ENCODE measurements at regions not wholly inside any gene's neighbourhood (a gene's known extent, or its start where the extent isn't known, plus 50 kb on each side); places are given as distances from the start of the nearest gene placed in this dataset.

- TF ChIP-seq, protein P1, sequence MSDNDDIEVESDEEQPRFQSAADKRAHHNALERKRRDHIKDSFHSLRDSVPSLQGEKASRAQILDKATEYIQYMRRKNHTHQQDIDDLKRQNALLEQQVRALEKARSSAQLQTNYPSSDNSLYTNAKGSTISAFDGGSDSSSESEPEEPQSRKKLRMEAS (IDR thresholded peaks at IDR 0.05; ENCODE audit: low read depth, low read length) = no peak
- DNase-seq (ENCODE audit: low read depth) = no peak
- H3K4me3 ChIP-seq (ENCODE audit: low read depth, low read length) = no peak overlapping the region
Observed at GRCh38 chr14:97527993-97528392, 730.8 kb downstream of the VRK1 start.

DNA sequence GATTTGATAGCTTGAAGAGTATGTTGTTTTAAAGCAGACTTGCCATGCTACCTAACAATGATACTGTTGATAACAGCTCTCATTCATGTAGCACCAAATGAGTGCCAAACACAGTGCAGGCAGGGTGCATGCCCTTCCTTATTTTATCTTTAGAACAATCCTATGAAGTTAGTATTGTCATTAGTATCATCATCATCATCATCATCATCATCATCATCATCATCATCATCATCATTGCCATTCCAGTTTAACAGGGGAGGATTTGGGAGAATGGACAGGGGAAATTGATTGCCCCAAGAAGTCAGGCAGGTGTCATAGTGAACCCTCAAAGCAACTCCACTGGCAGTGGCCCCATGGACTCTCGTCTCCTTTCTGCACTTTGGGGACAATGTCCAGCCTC, 734.9 kb downstream of the VRK1 start:
- H3K4me3 ChIP-seq (ENCODE audit: low read depth, low read length) = no peak overlapping the region
- no peak for DNase-seq (ENCODE audit: low read depth)
- TF ChIP-seq POLR2A (IDR thresholded peaks at IDR 0.05; ENCODE audit: extremely low read depth, insufficient read length) (no peak), CTCF (IDR thresholded peaks at IDR 0.05; ENCODE audit: low read depth, low read length) (no peak), MYC (IDR thresholded peaks at IDR 0.05; ENCODE audit: low read depth, low read length) (no peak)
- TF ChIP-seq, protein P1 (IDR thresholded peaks at IDR 0.05; ENCODE audit: low read depth, low read length) = no peak

- DNase-seq (ENCODE audit: low read depth) = no peak
- TF ChIP-seq, protein P1 (IDR thresholded peaks at IDR 0.05; ENCODE audit: low read depth, low read length) = no peak
- TF ChIP-seq CTCF (IDR thresholded peaks at IDR 0.05; ENCODE audit: low read depth, low read length) = no peak
- no peak overlapping the region for H3K4me3 ChIP-seq (ENCODE audit: low read depth, low read length)
Observed at GRCh38 chr14:97536421-97536820, 739.2 kb downstream of the VRK1 start.

DNA sequence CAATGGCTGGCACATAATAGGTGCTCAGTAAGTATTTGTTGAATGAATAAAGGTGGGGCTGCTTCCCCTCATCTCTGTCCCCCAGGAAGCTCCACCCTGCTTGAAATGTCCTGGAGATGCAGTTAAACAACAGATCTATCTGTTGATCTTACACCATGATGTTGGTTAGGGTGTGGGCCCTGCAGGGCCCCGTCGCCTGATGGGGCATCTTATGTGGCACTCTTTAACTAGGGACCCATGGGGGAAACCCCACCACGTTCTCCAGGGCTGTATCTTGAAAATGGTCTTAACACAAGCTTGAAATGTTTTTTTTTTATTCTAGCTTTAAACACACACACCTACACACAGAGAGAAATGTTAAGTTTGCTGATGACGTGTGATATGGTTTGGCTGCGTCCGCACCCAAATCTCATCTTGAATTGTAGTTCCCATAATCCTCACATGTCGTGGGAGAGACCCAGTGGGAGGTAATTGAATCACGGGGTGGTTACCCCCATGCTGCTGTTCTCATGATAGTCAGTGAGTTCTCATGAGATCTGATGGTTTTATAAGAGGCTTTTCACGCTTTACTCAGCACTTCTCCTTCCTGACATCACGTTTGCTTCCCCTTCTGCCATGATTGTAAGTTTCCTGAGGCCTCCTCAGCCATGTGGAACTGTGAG, 741.7 kb downstream of the VRK1 start:
- H3K4me3 ChIP-seq (ENCODE audit: low read depth, low read length) = no peak overlapping the region
- TF ChIP-seq, protein P1 (IDR thresholded peaks at IDR 0.05; ENCODE audit: low read depth, low read length) = no peak
- TF ChIP-seq POLR2A (IDR thresholded peaks at IDR 0.05; ENCODE audit: extremely low read depth, insufficient read length) (no peak), CTCF (IDR thresholded peaks at IDR 0.05; ENCODE audit: low read depth, low read length) (no peak), MYC (IDR thresholded peaks at IDR 0.05; ENCODE audit: low read depth, low read length) (no peak)
- DNase-seq (ENCODE audit: low read depth) = no peak

- no peak for DNase-seq (ENCODE audit: low read depth)
- no peak for TF ChIP-seq MYC (IDR thresholded peaks at IDR 0.05; ENCODE audit: low read depth, low read length)
- no peak for TF ChIP-seq POLR2A (IDR thresholded peaks at IDR 0.05; ENCODE audit: extremely low read depth, insufficient read length)
- no peak overlapping the region for H3K4me3 ChIP-seq (ENCODE audit: low read depth, low read length)
Observed at GRCh38 chr14:97539411-97539795, 742.2 kb downstream of the VRK1 start.

- TF ChIP-seq POLR2A (IDR thresholded peaks at IDR 0.05; ENCODE audit: extremely low read depth, insufficient read length) (no peak), CTCF (IDR thresholded peaks at IDR 0.05; ENCODE audit: low read depth, low read length) (no peak), MYC (IDR thresholded peaks at IDR 0.05; ENCODE audit: low read depth, low read length) (no peak)
- TF ChIP-seq, protein P1 (IDR thresholded peaks at IDR 0.05; ENCODE audit: low read depth, low read length) = no peak
- no peak for DNase-seq (ENCODE audit: low read depth)
- H3K4me3 ChIP-seq (ENCODE audit: low read depth, low read length) = no peak overlapping the region
Observed at GRCh38 chr14:97539884-97540283, 742.7 kb downstream of the VRK1 start.

GRCh38 chr14:97543221-97543620, 746.0 kb downstream of the VRK1 start:
- DNase-seq (ENCODE audit: low read depth) = no peak
- TF ChIP-seq MYC (IDR thresholded peaks at IDR 0.05; ENCODE audit: low read depth, low read length) = no peak
- TF ChIP-seq CTCF (IDR thresholded peaks at IDR 0.05; ENCODE audit: low read depth, low read length) = no peak
- no peak for TF ChIP-seq POLR2A (IDR thresholded peaks at IDR 0.05; ENCODE audit: extremely low read depth, insufficient read length)
- TF ChIP-seq, protein P1 (IDR thresholded peaks at IDR 0.05; ENCODE audit: low read depth, low read length) = no peak
- no peak overlapping the region for H3K4me3 ChIP-seq (ENCODE audit: low read depth, low read length)

All from NB4 (cell line).